ENCODE measurements at regions not wholly inside any gene's neighbourhood (a gene's known extent, or its start where the extent isn't known, plus 50 kb on each side); places are given as distances from the start of the nearest gene placed in this dataset.

DNA sequence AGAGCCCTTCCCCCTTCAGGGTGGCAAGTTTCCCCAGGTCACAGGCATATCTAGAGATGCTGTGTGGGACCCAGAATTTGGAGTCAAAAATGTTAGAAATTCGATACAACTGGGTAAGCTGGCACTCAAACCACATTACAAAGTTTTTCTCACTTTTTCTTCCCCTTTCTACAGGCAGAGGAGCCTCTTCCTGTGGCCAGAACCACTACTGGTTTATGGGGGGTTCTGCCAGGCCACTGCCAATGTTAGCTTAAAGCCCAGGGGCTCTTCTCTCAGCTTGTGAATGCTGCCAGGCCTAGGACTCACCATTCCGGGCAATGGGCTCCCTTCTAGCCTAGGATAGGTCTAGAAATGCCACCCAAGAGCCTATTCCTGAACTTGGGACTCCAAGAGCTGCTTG lies 617.9 kb upstream of the PHF14 start:
- POLR2A ChIA-PET, result no interaction called here
- no peak overlapping the region for H3K4me3 Mint-ChIP-seq
- TF ChIP-seq, protein P1, sequence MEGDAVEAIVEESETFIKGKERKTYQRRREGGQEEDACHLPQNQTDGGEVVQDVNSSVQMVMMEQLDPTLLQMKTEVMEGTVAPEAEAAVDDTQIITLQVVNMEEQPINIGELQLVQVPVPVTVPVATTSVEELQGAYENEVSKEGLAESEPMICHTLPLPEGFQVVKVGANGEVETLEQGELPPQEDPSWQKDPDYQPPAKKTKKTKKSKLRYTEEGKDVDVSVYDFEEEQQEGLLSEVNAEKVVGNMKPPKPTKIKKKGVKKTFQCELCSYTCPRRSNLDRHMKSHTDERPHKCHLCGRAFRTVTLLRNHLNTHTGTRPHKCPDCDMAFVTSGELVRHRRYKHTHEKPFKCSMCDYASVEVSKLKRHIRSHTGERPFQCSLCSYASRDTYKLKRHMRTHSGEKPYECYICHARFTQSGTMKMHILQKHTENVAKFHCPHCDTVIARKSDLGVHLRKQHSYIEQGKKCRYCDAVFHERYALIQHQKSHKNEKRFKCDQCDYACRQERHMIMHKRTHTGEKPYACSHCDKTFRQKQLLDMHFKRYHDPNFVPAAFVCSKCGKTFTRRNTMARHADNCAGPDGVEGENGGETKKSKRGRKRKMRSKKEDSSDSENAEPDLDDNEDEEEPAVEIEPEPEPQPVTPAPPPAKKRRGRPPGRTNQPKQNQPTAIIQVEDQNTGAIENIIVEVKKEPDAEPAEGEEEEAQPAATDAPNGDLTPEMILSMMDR (IDR thresholded peaks at IDR 0.05), result no peak
- H3K4me1 Mint-ChIP-seq (ENCODE audit: low read depth), result no peaks in the 10 kb centered on the region
- CTCF ChIA-PET, result no interaction called here
- H3K9me3 Mint-ChIP-seq, result peaks cover 14% of the 10 kb centered on the region
- H3K27me3 Mint-ChIP-seq, result no peaks in the 10 kb centered on the region
- no peaks in the 10 kb centered on the region for H3K36me3 Mint-ChIP-seq (ENCODE audit: low read depth)
- H3K27ac Mint-ChIP-seq, result no peak overlapping the region
- no peak for DNase-seq
- intact Hi-C loops (cut with micrococcal nuclease), result no loop called here
- no peak for ATAC-seq

DNA sequence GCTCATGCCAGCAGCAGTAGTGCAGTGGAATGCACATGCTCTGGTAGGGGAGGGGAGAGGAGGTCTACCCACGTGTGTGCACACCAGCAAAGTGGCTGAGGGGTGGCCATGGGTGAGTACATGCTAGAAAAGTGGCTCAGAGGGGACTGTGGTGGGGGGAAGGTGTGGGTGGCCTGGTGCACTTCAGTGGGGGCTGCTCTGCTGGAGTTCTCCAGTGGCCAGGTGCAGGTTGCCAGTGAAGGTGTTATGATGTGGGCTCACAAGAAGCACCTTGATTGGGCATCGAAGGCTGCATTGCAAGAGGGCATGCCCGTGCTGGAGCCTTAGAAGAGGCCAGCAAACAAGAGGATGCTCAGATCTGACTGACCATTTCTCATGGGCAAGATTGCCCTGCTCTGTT lies 613.6 kb upstream of the PHF14 start:
- TF ChIP-seq, protein P1 (IDR thresholded peaks at IDR 0.05), result no peak
- no peaks in the 10 kb centered on the region for H3K36me3 Mint-ChIP-seq (ENCODE audit: low read depth)
- intact Hi-C loops (cut with micrococcal nuclease), result no loop called here
- DNase-seq (no peak), ATAC-seq (no peak)
- no peak overlapping the region for H3K27ac Mint-ChIP-seq
- no peaks in the 10 kb centered on the region for H3K27me3 Mint-ChIP-seq
- H3K9me3 Mint-ChIP-seq, result peaks cover 19% of the 10 kb centered on the region
- ChIA-PET POLR2A (no interaction called here), CTCF (no interaction called here)
- no peak overlapping the region for H3K4me3 Mint-ChIP-seq
- H3K4me1 Mint-ChIP-seq (ENCODE audit: low read depth), result no peaks in the 10 kb centered on the region

DNA sequence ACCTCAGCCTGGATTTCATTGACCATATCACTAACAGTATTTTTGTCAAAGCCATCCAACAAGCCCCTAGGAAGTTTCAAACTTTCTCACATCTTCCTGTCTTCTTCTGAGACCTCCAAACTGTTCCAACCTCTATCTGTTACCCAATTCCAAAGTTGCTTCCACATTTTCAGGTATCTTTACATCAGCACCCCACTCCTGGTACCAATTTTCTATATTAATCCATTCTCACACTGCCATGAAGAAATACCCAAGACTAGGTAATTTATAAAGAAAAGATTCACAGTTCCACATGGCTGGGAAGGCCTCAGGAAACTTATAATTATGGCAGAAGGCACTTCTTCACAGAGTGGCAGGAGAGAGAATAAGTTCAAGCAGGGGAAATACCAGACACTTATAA lies 571.9 kb upstream of the PHF14 start:
- Mint-ChIP-seq H3K36me3 (ENCODE audit: low read depth) (no peaks in the 10 kb centered on the region), H3K4me1 (ENCODE audit: low read depth) (no peaks in the 10 kb centered on the region), H3K27me3 (no peaks in the 10 kb centered on the region), H3K27ac (no peak overlapping the region), H3K9me3 (peaks cover 15% of the 10 kb centered on the region), H3K4me3 (no peak overlapping the region)
- TF ChIP-seq, protein P1 (IDR thresholded peaks at IDR 0.05), result no peak
- ChIA-PET POLR2A (no interaction called here), CTCF (no interaction called here)
- ATAC-seq, result no peak
- DNase-seq, result no peak
- intact Hi-C loops (cut with micrococcal nuclease), result no loop called here

DNA sequence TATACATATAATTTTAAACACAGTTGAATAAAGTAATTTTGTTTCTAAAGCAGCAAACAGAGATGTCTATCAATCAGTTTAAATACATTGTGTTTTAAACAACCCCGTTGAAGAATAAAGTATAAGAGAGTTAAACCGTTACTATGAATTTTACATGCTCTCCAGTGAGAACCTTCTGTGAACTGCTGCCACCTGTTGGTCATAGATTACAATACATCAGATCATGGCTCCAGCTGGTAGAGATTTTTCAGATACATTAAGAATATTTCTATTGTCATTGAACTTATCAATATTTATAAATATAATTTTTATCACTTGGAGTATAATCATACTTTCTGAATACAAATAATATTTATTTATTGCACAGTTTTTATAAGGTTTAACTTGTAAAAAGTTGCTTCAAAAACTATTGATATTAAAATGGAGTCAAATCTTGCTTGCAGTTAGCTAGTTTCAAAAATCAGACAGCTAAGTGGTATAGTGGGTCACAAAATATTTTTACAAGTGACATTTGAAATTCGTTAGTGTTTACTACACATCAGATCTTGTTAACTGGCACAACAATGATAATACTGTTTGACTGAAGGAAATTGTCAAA lies 561.2 kb upstream of the PHF14 start:
- POLR2A ChIA-PET, result no interaction called here
- no peaks in the 10 kb centered on the region for H3K36me3 Mint-ChIP-seq (ENCODE audit: low read depth)
- intact Hi-C loops (cut with micrococcal nuclease), result loop anchor here (10.0 kb wide), 1 partner anchor 472 kb away; no protein-coding TSS in a partner anchor
- H3K4me3 Mint-ChIP-seq, result no peak overlapping the region
- DNase-seq (peak; percentile 31), ATAC-seq (peak; percentile 42)
- no peaks in the 10 kb centered on the region for H3K4me1 Mint-ChIP-seq (ENCODE audit: low read depth)
- CTCF ChIA-PET, result interaction anchor here (0.8 to 1.4 kb wide), 7 partner anchors 9 to 1997 kb away, joined by 3 to 5 read pairs (median 3); no protein-coding TSS in a partner anchor
- H3K27me3 Mint-ChIP-seq, result no peaks in the 10 kb centered on the region
- TF ChIP-seq, protein P1 (IDR thresholded peaks at IDR 0.05), result peak; percentile 63
- no peak overlapping the region for H3K27ac Mint-ChIP-seq
- no peaks in the 10 kb centered on the region for H3K9me3 Mint-ChIP-seq

DNA sequence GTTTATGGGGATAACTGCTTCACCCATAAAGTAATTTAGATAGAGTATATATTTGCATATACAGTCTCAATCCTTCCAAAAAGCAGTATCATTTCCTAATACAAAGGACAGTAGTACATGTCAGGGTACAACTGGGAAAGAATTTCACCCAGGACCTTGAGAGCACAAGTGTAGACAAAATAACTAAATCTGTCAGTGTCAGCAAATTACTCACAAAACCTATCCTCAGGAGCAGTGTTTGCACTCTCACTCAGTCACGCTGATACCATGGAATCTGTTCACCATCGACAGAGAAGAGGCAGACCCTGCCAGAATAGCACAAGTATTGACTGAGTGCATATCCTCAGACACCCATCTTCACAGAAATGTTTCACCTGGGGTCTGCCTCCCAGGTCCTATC lies 554.7 kb upstream of the PHF14 start:
- H3K36me3 Mint-ChIP-seq (ENCODE audit: low read depth), result no peaks in the 10 kb centered on the region
- H3K9me3 Mint-ChIP-seq, result no peaks in the 10 kb centered on the region
- TF ChIP-seq, protein P1 (IDR thresholded peaks at IDR 0.05), result no peak
- intact Hi-C loops (cut with micrococcal nuclease), result loop anchor here (10.0 kb wide), 1 partner anchor 466 kb away; no protein-coding TSS in a partner anchor
- DNase-seq (no peak), ATAC-seq (no peak)
- no peak overlapping the region for H3K4me3 Mint-ChIP-seq
- POLR2A ChIA-PET, result no interaction called here
- H3K27ac Mint-ChIP-seq, result no peak overlapping the region
- no peaks in the 10 kb centered on the region for H3K4me1 Mint-ChIP-seq (ENCODE audit: low read depth)
- CTCF ChIA-PET, result no interaction called here
- no peaks in the 10 kb centered on the region for H3K27me3 Mint-ChIP-seq
